Osteoblast (primary cell): ENCODE measurements at regions not wholly inside any gene's neighbourhood (a gene's known extent, or its start where the extent isn't known, plus 50 kb on each side); places are given as distances from the start of the nearest gene placed in this dataset.

ENCODE experiments used
- DNase-seq: peaks from one replicate; pipeline ENCODE4 v3.0.0; 2011; ENCODE audit warnings: low spot score, mixed read lengths; ENCODE audit not compliant: insufficient read length; ENCODE audit errors: missing footprints
- H2AFZ ChIP-seq: 2 replicates; pipeline ENCODE4 v1.6.0; 2011; ENCODE audit warnings: mild to moderate bottlenecking, low read length
- H3K27ac ChIP-seq: 2 replicates; pipeline ENCODE4 v1.5.1; 2011; ENCODE audit warnings: mild to moderate bottlenecking, low read depth, low read length, moderate library complexity
- H3K27me3 ChIP-seq: 2 replicates; pipeline ENCODE4 v1.6.0; 2012; ENCODE audit warnings: mild to moderate bottlenecking, control low read depth, inconsistent platforms, low read length, moderate library complexity; ENCODE audit not compliant: insufficient read depth
- H3K36me3 ChIP-seq: 2 replicates; pipeline ENCODE4 v1.5.1; 2011; ENCODE audit warnings: mild to moderate bottlenecking, low read length, control low read depth, moderate library complexity; ENCODE audit not compliant: insufficient read depth
- H3K4me1 ChIP-seq: 2 replicates; pipeline ENCODE4 v1.5.1; 2011; ENCODE audit warnings: mild to moderate bottlenecking, low read length, control low read depth, moderate library complexity; ENCODE audit not compliant: insufficient read depth
- H3K4me2 ChIP-seq: 2 replicates; pipeline ENCODE4 v1.6.0; 2011; ENCODE audit warnings: mild to moderate bottlenecking, low read length; ENCODE audit not compliant: insufficient read depth
- H3K4me3 ChIP-seq: fragments of 200-600 bp; sonication (generic); 3 replicates; pipeline ENCODE4 v1.5.1; 2012; ENCODE audit warnings: mild to moderate bottlenecking, low read length, inconsistent platforms; ENCODE audit not compliant: insufficient read depth
- H3K79me2 ChIP-seq: 2 replicates; pipeline ENCODE4 v1.6.0; 2012; ENCODE audit warnings: mild to moderate bottlenecking, low read length, control low read depth, inconsistent platforms; ENCODE audit not compliant: insufficient read depth
- H3K9me3 ChIP-seq: 2 replicates; pipeline ENCODE4 v1.5.1; 2011; ENCODE audit warnings: low read depth, low read length, control low read depth
- H4K20me1 ChIP-seq: 2 replicates; pipeline ENCODE4 v1.6.0; 2012; ENCODE audit warnings: mild to moderate bottlenecking, low read length, control low read depth; ENCODE audit not compliant: insufficient read depth
- CTCF ChIP-seq: IDR thresholded peaks from 2 replicates; pipeline ENCODE4 v1.5.1; 2011; ENCODE audit warnings: mild to moderate bottlenecking, low read depth, low read length, moderate library complexity; ENCODE audit errors: extremely low read depth

- Histone ChIP-seq H3K27ac (no peak overlapping the region), H3K79me2 (no peaks in the 10 kb centered on the region), H3K4me2 (no peak overlapping the region), H4K20me1 (no peaks in the 10 kb centered on the region), H3K4me3 (no peak overlapping the region), H3K27me3 (peaks cover 6% of the 10 kb centered on the region), H3K4me1 (no peaks in the 10 kb centered on the region), H3K9me3 (no peaks in the 10 kb centered on the region), H2AFZ (no peak overlapping the region), H3K36me3 (no peaks in the 10 kb centered on the region)
- no peak for TF ChIP-seq CTCF
- DNase-seq = no peak
Measured at GRCh38 chr17:72253597-72253996, 132.8 kb downstream of the SOX9 start.

GRCh38 chr17:72254808-72255449 is 134.1 kb downstream of the SOX9 start:
- Histone ChIP-seq H3K4me2 (no peak overlapping the region), H3K4me3 (no peak overlapping the region), H3K4me1 (no peaks in the 10 kb centered on the region), H3K9me3 (no peaks in the 10 kb centered on the region), H3K79me2 (no peaks in the 10 kb centered on the region), H3K36me3 (no peaks in the 10 kb centered on the region), H3K27me3 (peaks cover 6% of the 10 kb centered on the region), H2AFZ (no peak overlapping the region), H3K27ac (no peak overlapping the region), H4K20me1 (no peaks in the 10 kb centered on the region)
- DNase-seq = no peak
- no peak for TF ChIP-seq CTCF

- Histone ChIP-seq H3K36me3 (no peaks in the 10 kb centered on the region), H3K79me2 (no peaks in the 10 kb centered on the region), H3K27ac (no peak overlapping the region), H2AFZ (no peak overlapping the region), H4K20me1 (no peaks in the 10 kb centered on the region), H3K9me3 (no peaks in the 10 kb centered on the region), H3K4me1 (no peaks in the 10 kb centered on the region), H3K27me3 (peaks cover 5% of the 10 kb centered on the region), H3K4me2 (no peak overlapping the region), H3K4me3 (no peak overlapping the region)
- no peak for DNase-seq
- no peak for TF ChIP-seq CTCF
Measured at GRCh38 chr17:72255481-72255880, 134.7 kb downstream of the SOX9 start.

DNA sequence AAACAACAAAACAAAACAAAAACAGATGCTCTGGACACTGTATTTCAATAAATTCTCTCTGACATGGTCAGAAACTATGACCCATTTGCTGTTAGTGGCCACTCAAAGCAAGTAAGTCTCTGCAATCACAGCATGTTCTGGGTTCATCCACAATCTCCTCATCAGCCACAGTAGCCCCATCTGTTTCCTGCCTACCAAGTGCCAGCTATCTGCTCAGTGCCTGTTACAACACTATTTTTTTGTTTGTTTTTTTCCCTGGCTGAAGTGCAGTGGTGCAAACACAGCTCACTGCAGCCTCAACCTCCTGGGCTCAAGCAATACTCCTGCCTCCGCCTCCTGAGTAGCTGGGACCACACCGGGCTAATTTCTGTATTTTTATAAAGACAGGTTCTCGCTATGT is 137.9 kb downstream of the SOX9 start:
- H3K4me1 ChIP-seq = no peaks in the 10 kb centered on the region
- H3K4me2 ChIP-seq = no peak overlapping the region
- no peaks in the 10 kb centered on the region for H3K79me2 ChIP-seq
- H3K4me3 ChIP-seq = no peak overlapping the region
- no peak overlapping the region for H2AFZ ChIP-seq
- no peak overlapping the region for H3K27ac ChIP-seq
- H3K27me3 ChIP-seq = no peaks in the 10 kb centered on the region
- no peaks in the 10 kb centered on the region for H3K36me3 ChIP-seq
- no peaks in the 10 kb centered on the region for H4K20me1 ChIP-seq
- DNase-seq = no peak
- H3K9me3 ChIP-seq = no peaks in the 10 kb centered on the region
- no peak for TF ChIP-seq CTCF
